GM23248 (cell line): ENCODE measurements at regions not wholly inside any gene's neighbourhood (a gene's known extent, or its start where the extent isn't known, plus 50 kb on each side); places are given as distances from the start of the nearest gene placed in this dataset.

Source experiments
- DNase-seq: peaks from one replicate; pipeline ENCODE4 v3.0.0-alpha.2; 2015
- H2AFZ ChIP-seq: fragments of 200-600 bp; sonication (generic); 2 replicates; pipeline ENCODE4 v1.6.1; 2016; ENCODE audit warnings: antibody characterized with exemption
- H3F3A ChIP-seq: fragments of 200-600 bp; sonication (generic); 2 replicates; pipeline ENCODE4 v1.6.1; 2016; ENCODE audit warnings: mild to moderate bottlenecking, antibody characterized with exemption, mixed run types; ENCODE audit not compliant: insufficient read depth
- H3K27ac ChIP-seq: fragments of 200-600 bp; sonication (generic); 2 replicates; pipeline ENCODE4 v1.5.1; 2016; ENCODE audit warnings: mild to moderate bottlenecking
- H3K27me3 ChIP-seq: fragments of 200-600 bp; sonication (generic); replicated peaks from 2 replicates; pipeline ENCODE4 v1.6.1; 2016; ENCODE audit warnings: mild to moderate bottlenecking; ENCODE audit not compliant: insufficient read depth
- H3K36me3 ChIP-seq: fragments of 200-600 bp; sonication (generic); 2 replicates; pipeline ENCODE4 v1.6.1; 2016; ENCODE audit warnings: low read depth, mild to moderate bottlenecking
- H3K4me1 ChIP-seq: fragments of 200-600 bp; sonication (generic); 2 replicates; pipeline ENCODE4 v1.6.1; 2016; ENCODE audit warnings: mild to moderate bottlenecking; ENCODE audit not compliant: insufficient read depth
- H3K4me2 ChIP-seq: fragments of 200-600 bp; sonication (generic); one replicate; pipeline ENCODE4 v1.6.1; 2016; ENCODE audit warnings: mild to moderate bottlenecking; ENCODE audit not compliant: unreplicated experiment
- H3K4me3 ChIP-seq: fragments of 200-600 bp; sonication (generic); 2 replicates; pipeline ENCODE4 v1.5.1; 2016; ENCODE audit warnings: mild to moderate bottlenecking
- H3K79me2 ChIP-seq: fragments of 200-600 bp; sonication (generic); 2 replicates; pipeline ENCODE4 v1.6.1; 2016; ENCODE audit warnings: mild to moderate bottlenecking; ENCODE audit not compliant: insufficient read depth
- H3K9ac ChIP-seq: fragments of 200-600 bp; sonication (generic); 2 replicates; pipeline ENCODE4 v1.6.1; 2016; ENCODE audit warnings: mild to moderate bottlenecking
- H3K9me2 ChIP-seq: fragments of 200-600 bp; sonication (generic); 2 replicates; pipeline ENCODE4 v1.6.1; 2016; ENCODE audit warnings: mixed run types, mild to moderate bottlenecking, moderate library complexity; ENCODE audit not compliant: insufficient read depth
- H3K9me3 ChIP-seq: fragments of 200-600 bp; sonication (generic); one replicate; pipeline ENCODE4 v1.6.1; 2017; ENCODE audit warnings: low read depth
- H4K20me1 ChIP-seq: fragments of 200-600 bp; sonication (generic); 2 replicates; pipeline ENCODE4 v1.6.0; 2016; ENCODE audit not compliant: insufficient read depth
- EZH2 ChIP-seq: fragments of 200-600 bp; sonication (generic); IDR thresholded peaks from 2 replicates; pipeline ENCODE4 v1.6.1; 2018; ENCODE audit warnings: antibody characterized with exemption, mild to moderate bottlenecking; ENCODE audit not compliant: insufficient read depth, poor library complexity, severe bottlenecking
- EZH2phosphoT487 ChIP-seq: fragments of 200-600 bp; sonication (generic); IDR thresholded peaks from 2 replicates; pipeline ENCODE4 v1.6.1; 2018; ENCODE audit warnings: antibody characterized with exemption, moderate library complexity, mild to moderate bottlenecking, low read depth; ENCODE audit not compliant: insufficient read depth
- WGBS, 2 experiments: methylation state at CpG; one replicate each; pipeline ENCODE4 v1.1.6; 2015 to 2017; ENCODE audit warnings: low lambda C conversion rate in 2 of 2, low coverage in 1 of 2; ENCODE audit errors: missing lambda C conversion rate in 2 of 2; 5-methylcytosine and 5-hydroxymethylcytosine counted together
- in situ Hi-C: fragments of 300-500 bp; cut with MboI; formaldehyde crosslinking; loops from 2 replicates; pipeline ENCODE4 v1.15.0; 2020

DNA sequence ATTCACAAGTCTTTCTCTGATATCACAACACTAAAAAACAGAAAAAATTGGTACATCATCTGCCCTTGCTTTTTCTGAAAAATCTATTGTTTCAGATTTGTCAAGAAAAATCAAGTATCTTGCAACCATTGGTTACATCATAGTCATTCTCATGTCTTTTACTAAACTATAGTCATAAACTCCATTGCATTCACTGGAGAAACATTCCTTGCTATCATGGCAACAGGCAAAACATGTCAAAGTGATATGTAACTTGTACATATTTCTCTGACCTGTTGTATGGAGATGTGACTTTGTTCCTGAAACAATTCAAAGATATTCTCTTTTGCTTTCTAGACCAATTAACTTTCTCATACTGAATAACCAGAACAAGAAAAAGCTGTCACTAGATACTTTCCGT lies 121.9 kb upstream of the ANK2 start:
- Histone ChIP-seq H3K79me2 (no peaks in the 10 kb centered on the region), H3K27ac (no peak overlapping the region), H3K27me3 (no peaks in the 10 kb centered on the region), H3K9ac (no peak overlapping the region), H4K20me1 (no peaks in the 10 kb centered on the region), H3K4me1 (no peaks in the 10 kb centered on the region), H3K4me3 (no peak overlapping the region), H3K9me3 (no peaks in the 10 kb centered on the region), H3F3A (no peaks in the 10 kb centered on the region), H3K9me2 (no peaks in the 10 kb centered on the region), H2AFZ (no peak overlapping the region), H3K36me3 (no peaks in the 10 kb centered on the region), H3K4me2 (no peak overlapping the region)
- DNase-seq = peak; percentile 26
- in situ Hi-C loops = no loop called here
- TF ChIP-seq EZH2 (no peak), EZH2phosphoT487 (no peak)
- 48 to 59% methylated on average over 1 of the region's 1 CpG for WGBS, 2 experiments

DNA sequence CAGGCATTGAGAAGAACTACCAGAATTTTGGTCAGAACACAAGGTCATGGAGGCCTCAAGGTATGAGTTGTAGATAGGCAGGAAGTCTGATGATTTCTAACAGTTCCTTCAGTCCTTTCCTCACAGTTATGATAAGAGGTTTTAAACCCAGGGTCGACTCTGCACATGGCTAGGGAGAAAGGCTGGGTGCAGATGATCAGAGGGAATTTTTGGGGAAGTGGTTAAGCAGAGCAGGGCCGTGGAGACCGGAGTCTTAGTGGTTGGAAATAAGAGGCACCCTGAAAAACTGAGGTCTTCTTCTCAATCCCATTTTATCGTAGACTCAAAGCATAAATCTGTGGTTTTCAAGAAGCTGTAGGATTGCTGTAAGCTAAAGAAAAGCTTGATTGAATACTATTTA lies 118.5 kb upstream of the ANK2 start:
- Histone ChIP-seq H3K9me2 (no peaks in the 10 kb centered on the region), H3K4me3 (no peak overlapping the region), H3K27me3 (no peaks in the 10 kb centered on the region), H3K4me1 (no peaks in the 10 kb centered on the region), H3F3A (no peaks in the 10 kb centered on the region), H2AFZ (no peak overlapping the region), H3K9ac (no peak overlapping the region), H3K27ac (no peak overlapping the region), H3K36me3 (no peaks in the 10 kb centered on the region), H3K79me2 (no peaks in the 10 kb centered on the region), H4K20me1 (no peaks in the 10 kb centered on the region), H3K9me3 (no peaks in the 10 kb centered on the region), H3K4me2 (no peak overlapping the region)
- DNase-seq = no peak
- WGBS, 2 experiments = 84 to 89% methylated on average over 4 of the region's 4 CpGs
- in situ Hi-C loops = loop anchor here (10.0 kb wide), 1 partner anchor 286 kb away; no protein-coding TSS in a partner anchor
- no peak for TF ChIP-seq EZH2
- TF ChIP-seq EZH2phosphoT487 = no peak

DNA sequence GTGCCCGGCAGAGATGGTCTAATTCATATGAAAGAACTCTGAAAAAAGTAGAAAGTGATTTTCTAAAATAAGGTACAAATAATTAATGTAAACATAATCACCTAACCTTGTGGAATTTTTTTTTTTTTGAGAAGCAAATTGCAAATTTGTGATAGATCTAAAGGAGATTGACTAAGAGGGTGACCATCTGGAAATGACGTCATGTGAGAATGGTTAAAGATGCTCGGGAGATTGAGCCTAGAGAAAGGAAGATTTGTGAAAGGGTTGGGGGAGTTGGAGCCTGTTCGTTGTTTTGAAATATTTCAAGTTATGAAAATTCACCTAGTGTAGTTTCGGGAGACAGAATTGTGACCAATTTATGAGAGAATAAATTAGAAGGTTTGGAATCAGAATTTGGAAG lies 115.7 kb upstream of the ANK2 start:
- 77 to 80% methylated on average over 5 of the region's 5 CpGs for whole genome bisulfite sequencing, 2 experiments
- Histone ChIP-seq H3K27me3 (no peaks in the 10 kb centered on the region), H3K36me3 (no peaks in the 10 kb centered on the region), H3K9me3 (no peaks in the 10 kb centered on the region), H3K9me2 (no peaks in the 10 kb centered on the region), H3K27ac (no peak overlapping the region), H3F3A (no peaks in the 10 kb centered on the region), H3K9ac (no peak overlapping the region), H2AFZ (no peak overlapping the region), H3K79me2 (no peaks in the 10 kb centered on the region), H3K4me1 (no peaks in the 10 kb centered on the region), H4K20me1 (no peaks in the 10 kb centered on the region), H3K4me2 (no peak overlapping the region), H3K4me3 (no peak overlapping the region)
- in situ Hi-C loops = loop anchor here (10.0 kb wide), 1 partner anchor 289 kb away; no protein-coding TSS in a partner anchor
- TF ChIP-seq EZH2 (no peak), EZH2phosphoT487 (no peak)
- DNase-seq = no peak

DNA sequence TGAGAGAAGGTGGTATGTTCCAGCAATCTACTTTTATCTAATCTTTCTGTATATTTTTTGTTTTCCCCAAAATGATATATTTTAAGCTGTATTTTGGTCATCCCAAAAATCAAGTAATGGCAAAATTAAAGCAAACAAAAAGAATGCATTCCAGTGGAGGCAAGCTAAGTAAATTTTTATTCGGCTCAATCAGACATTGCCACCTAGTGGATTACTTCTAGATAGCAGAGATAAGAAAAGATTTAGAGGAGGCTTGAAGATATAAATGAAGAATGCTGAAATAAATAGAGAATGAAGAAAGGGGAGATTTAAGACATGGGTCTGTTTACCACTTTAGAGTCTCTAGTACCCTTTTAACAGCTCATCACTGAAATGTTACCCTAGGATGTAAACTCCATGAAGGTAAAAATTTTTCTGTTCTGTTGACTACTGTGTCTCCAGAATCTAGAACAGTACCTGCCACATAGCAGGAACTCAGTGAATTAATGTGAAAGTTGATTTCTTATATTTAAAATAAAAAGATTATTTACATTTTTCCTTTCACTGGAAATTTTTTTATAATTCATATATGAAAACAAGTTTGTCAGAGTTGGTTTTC lies 110.9 kb upstream of the ANK2 start:
- no peaks in the 10 kb centered on the region for H3K9me2 ChIP-seq
- in situ Hi-C loops = loop anchor here (5.0 to 10.0 kb wide), 2 partner anchors 171 to 294 kb away; no protein-coding TSS in a partner anchor
- peak; percentile 73 for DNase-seq

DNA sequence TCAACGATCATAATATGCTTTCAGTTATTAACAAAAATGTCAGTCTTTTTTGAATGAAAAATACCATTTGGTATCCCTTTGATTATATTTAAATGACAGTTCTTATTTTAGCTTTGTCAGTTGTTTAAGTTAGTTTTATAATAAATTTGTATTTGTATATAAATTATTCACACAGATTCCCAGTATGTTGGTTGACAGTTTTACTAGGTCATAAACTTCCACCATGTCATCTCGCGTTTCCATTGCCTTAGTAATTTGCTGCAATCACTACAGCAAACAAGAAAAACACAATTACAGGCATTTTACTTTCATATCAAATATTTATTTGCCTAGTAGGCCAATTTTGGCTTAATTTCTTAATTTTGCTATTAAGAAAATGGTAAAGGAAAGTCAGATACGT lies 109.6 kb upstream of the ANK2 start:
- Histone ChIP-seq H4K20me1 (no peaks in the 10 kb centered on the region), H3K27me3 (no peaks in the 10 kb centered on the region), H3K36me3 (no peaks in the 10 kb centered on the region), H3K4me3 (no peak overlapping the region), H3K4me2 (no peak overlapping the region), H3F3A (no peaks in the 10 kb centered on the region), H3K4me1 (no peaks in the 10 kb centered on the region), H3K9ac (no peak overlapping the region), H2AFZ (no peak overlapping the region), H3K79me2 (no peaks in the 10 kb centered on the region), H3K9me3 (no peaks in the 10 kb centered on the region), H3K27ac (no peak overlapping the region), H3K9me2 (no peaks in the 10 kb centered on the region)
- 93 to 98% methylated on average over 4 of the region's 4 CpGs for WGBS, 2 experiments
- in situ Hi-C loops = loop anchor here (5.0 to 10.0 kb wide), 2 partner anchors 173 to 295 kb away; no protein-coding TSS in a partner anchor
- no peak for DNase-seq
- no peak for TF ChIP-seq EZH2phosphoT487
- TF ChIP-seq EZH2 = no peak

More for the DNA sequence above, 110.9 kb upstream of the ANK2 start:
- H4K20me1 ChIP-seq = no peaks in the 10 kb centered on the region
- no peak overlapping the region for H3K4me3 ChIP-seq
- no peak for TF ChIP-seq EZH2phosphoT487
- TF ChIP-seq EZH2 = no peak
- 0 to 3% methylated on average over 1 of the region's 1 CpG for WGBS, 2 experiments
- no peak overlapping the region for H3K4me2 ChIP-seq
- no peaks in the 10 kb centered on the region for H3F3A ChIP-seq
- no peaks in the 10 kb centered on the region for H3K9me3 ChIP-seq
- no peak overlapping the region for H2AFZ ChIP-seq
- no peak overlapping the region for H3K27ac ChIP-seq
- no peak overlapping the region for H3K9ac ChIP-seq
- H3K4me1 ChIP-seq = no peaks in the 10 kb centered on the region
- no peaks in the 10 kb centered on the region for H3K27me3 ChIP-seq
- no peaks in the 10 kb centered on the region for H3K36me3 ChIP-seq
- H3K79me2 ChIP-seq = no peaks in the 10 kb centered on the region
